D721Med (cell line): ENCODE measurements at regions not wholly inside any gene's neighbourhood (a gene's known extent, or its start where the extent isn't known, plus 50 kb on each side); places are given as distances from the start of the nearest gene placed in this dataset.

Source experiments
- DNase-seq: peaks from one replicate; pipeline ENCODE4 v3.0.0; 2011; ENCODE audit warnings: low spot score; ENCODE audit not compliant: insufficient read length
- FAIRE-seq: peaks from 2 replicates; lab custom pipeline; 2011; peaks lifted over from hg19 to GRCh38; lab: Jason Lieb, UNC
- TF ChIP-seq, protein P1 (sequence below): IDR thresholded peaks from 2 replicates; pipeline ENCODE4 v1.5.1; 2012; ENCODE audit warnings: mild to moderate bottlenecking, control low read depth; ENCODE audit not compliant: insufficient read depth; ENCODE audit errors: missing control alignments

GRCh38 chr4:89531932-89532640 is 224.5 kb upstream of the GPRIN3 start:
- DNase-seq = no peak
- no peak for FAIRE-seq
- TF ChIP-seq, protein P1, sequence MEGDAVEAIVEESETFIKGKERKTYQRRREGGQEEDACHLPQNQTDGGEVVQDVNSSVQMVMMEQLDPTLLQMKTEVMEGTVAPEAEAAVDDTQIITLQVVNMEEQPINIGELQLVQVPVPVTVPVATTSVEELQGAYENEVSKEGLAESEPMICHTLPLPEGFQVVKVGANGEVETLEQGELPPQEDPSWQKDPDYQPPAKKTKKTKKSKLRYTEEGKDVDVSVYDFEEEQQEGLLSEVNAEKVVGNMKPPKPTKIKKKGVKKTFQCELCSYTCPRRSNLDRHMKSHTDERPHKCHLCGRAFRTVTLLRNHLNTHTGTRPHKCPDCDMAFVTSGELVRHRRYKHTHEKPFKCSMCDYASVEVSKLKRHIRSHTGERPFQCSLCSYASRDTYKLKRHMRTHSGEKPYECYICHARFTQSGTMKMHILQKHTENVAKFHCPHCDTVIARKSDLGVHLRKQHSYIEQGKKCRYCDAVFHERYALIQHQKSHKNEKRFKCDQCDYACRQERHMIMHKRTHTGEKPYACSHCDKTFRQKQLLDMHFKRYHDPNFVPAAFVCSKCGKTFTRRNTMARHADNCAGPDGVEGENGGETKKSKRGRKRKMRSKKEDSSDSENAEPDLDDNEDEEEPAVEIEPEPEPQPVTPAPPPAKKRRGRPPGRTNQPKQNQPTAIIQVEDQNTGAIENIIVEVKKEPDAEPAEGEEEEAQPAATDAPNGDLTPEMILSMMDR = no peak

DNA sequence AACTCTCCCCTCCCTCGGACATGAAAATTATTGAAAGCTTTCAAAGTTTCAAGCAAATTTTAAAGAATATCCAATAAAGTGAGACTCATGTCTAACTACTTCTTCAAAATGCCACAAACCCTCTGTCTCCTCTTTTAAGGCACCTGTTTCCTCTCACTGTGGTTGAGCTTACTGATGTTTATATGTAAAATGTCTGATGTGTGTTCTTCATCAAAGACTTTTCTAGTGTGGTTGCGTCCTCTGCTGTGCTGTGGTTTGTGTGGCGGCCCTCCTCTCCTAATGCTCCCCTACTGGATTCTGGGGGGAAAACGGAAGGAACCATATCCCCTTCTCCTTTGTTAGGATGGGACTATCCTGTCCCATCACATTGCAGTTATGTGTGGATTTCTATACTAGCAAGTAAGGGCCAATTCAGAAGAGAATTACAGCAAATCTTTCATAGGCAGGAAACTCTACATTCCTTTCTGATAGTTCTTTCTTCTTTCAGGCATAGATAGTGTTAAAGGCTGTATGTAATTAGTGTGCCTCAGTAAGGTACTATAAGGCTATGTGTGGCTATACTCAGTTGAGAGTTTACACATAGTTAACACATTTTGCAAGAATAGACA is 221.0 kb upstream of the GPRIN3 start:
- TF ChIP-seq, protein P1 = no peak
- no peak for FAIRE-seq
- DNase-seq = no peak

DNA sequence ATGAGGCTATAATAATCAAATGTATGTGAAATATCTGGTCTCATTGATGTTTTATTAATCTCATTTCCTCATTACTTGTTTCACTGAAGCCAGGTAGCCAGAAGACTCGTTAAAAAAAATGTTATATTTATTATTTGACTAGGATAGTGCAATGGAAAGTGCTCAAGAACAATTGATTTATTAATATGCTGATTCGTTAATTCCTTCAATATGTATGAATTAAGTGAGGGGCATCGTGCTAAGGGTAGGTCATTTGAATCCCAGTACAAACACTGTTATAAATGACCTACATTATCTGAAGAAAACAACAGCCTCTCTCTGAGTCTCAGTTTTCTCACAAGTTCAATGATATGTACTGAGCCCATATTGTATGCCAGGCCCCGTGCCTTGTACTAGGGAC is 214.2 kb upstream of the GPRIN3 start:
- no peak for DNase-seq
- FAIRE-seq = no peak
- TF ChIP-seq, protein P1 = no peak

DNA sequence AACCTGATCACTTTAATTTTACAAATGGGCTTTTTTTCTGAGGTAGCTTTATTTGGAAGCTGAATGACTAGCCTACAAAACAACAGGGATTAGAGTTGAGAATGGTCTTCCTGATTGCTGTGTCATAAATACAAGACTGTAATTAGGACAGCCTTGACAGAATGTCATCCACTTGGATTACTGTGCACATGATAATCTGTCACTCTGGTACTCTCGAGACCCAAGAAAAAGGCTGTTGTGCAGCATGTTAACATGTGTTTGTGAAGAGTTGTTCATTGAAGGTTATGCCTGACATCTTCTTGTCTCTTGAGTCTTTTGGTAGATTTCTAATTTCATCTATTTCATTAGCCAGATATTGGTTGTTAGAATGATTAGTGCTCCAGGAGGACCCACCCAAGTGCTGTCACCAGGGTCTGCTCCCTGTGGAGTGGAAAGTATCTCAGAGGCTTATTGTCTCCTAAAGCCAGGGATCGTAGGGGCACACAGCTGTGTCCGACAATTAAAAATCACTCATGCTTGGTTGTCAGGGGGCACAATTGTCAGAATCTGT is 212.2 kb upstream of the GPRIN3 start:
- TF ChIP-seq, protein P1 = no peak
- DNase-seq (no peak), FAIRE-seq (peak; percentile 80)

DNA sequence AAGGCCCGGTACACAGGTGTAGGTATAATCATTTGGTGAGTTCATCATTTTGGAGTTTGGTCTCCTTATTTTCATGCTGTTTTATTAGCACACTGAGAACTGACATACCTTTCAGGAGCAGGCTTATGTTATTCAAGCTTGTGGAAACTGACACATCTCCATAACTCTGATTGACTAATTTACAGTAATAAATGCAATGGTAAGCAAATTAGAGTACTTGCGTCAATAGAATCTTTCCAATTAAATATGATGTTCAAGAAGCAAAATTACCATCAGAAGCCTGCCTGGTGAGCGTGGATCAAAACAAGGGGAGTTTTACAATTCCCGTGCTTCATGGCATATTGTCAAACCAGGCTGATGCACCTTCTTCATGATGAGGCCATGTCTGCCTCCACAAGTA is 210.7 kb upstream of the GPRIN3 start:
- DNase-seq (no peak), FAIRE-seq (peak; percentile 71)
- TF ChIP-seq, protein P1 = no peak

DNA sequence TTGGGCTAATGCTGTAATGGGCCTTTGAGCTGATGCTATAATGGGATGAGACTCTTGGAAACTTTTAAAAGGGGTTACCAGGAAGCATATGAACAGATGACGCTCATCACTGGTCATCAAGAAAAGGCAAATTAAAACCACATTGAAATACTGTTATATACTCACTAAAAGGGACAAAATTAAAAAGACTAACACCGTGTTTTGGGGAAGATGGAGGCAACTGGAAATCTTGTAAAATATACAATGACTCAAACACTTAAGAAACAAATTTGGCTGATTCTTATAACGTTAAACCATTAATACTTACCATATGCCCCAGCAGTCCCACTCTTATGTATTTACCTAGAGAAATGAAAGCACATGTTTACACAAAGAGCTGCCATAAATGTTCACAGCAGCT is 207.2 kb upstream of the GPRIN3 start:
- peak; percentile 56 for FAIRE-seq
- TF ChIP-seq, protein P1 = no peak
- DNase-seq = no peak

- FAIRE-seq (no peak), DNase-seq (no peak)
- TF ChIP-seq, protein P1 = no peak
Observed at GRCh38 chr4:89511776-89512175, 204.2 kb upstream of the GPRIN3 start.
